ENCODE measurements at regions not wholly inside any gene's neighbourhood (a gene's known extent, or its start where the extent isn't known, plus 50 kb on each side); places are given as distances from the start of the nearest gene placed in this dataset.

- BruUV-seq (replicated peaks), result no TSS peak
- POLR2A ChIA-PET, result no interaction called here
Measured at GRCh38 chr10:129219364-129219763, 247.7 kb upstream of the MGMT start.

GRCh38 chr10:129222436-129222835, 244.6 kb upstream of the MGMT start:
- dilution Hi-C loops (cut with MboI; ENCODE audit: extremely low pct_ligation_motif_present, low sequenced_read_pairs) (no loop called here), intact Hi-C loops (cut with micrococcal nuclease) (no loop called here)
- no peak overlapping the region for H2AFZ ChIP-seq (ENCODE audit: low read depth, low read length)
- H3K27me3 ChIP-seq (ENCODE audit: control insufficient read depth in 2 of 2, insufficient read depth in 2 of 2, low read length in 2 of 2), result no peaks in the 10 kb centered on the region
- DNase-seq (ENCODE audit: low read depth, low spot score), result no peak
- H3K36me3 ChIP-seq (ENCODE audit: control insufficient read depth in 2 of 2, extremely low read depth in 1 of 2, insufficient read depth in 2 of 2, low read length in 2 of 2), result no peaks in the 10 kb centered on the region
- H3K9me3 ChIP-seq (replicated peaks; ENCODE audit: control insufficient read depth, insufficient read depth, low read length), result no peaks in the 10 kb centered on the region
- no peak overlapping the region for H3K9ac ChIP-seq (replicated peaks; ENCODE audit: extremely low read depth, insufficient read depth, low read length)
- no peak overlapping the region for H3K4me2 ChIP-seq (ENCODE audit: insufficient read depth, low read length)
- no peaks in the 10 kb centered on the region for H3K4me1 ChIP-seq (ENCODE audit: control insufficient read depth, extremely low read depth, insufficient read depth, low read length)
- ChIA-PET POLR2A (no interaction called here), CTCF (no interaction called here)
- H3K4me3 ChIP-seq (replicated peaks in 1 of 3; ENCODE audit: insufficient read depth in 1 of 3, low read depth in 1 of 3, low read length in 3 of 3), result no peak overlapping the region
- H3K9me1 ChIP-seq (replicated peaks; ENCODE audit: control insufficient read depth, extremely low read depth, insufficient read depth, low read length), result no peaks in the 10 kb centered on the region
- no peaks in the 10 kb centered on the region for H4K20me1 ChIP-seq (replicated peaks; ENCODE audit: control insufficient read depth, extremely low read depth, insufficient read depth, low read length)
- TF ChIP-seq GATA2 (IDR thresholded peaks at IDR 0.05; ENCODE audit: insufficient read depth, insufficient read length, low read depth, low read length) (no peak), EZH2 (IDR thresholded peaks at IDR 0.05; ENCODE audit: borderline replicate concordance, low read depth, low read length, severe bottlenecking) (no peak), POLR2AphosphoS5 (IDR thresholded peaks at IDR 0.05; ENCODE audit: insufficient read depth, low read depth, low read length) (no peak), CTCF (IDR thresholded peaks at IDR 0.05; ENCODE audit: extremely low read depth in 1 of 2, insufficient read depth in 1 of 2, low read depth in 1 of 2, low read length in 2 of 2) (no peak), MYC (IDR thresholded peaks at IDR 0.05; ENCODE audit: low read depth, low read length) (no peak), FOS (IDR thresholded peaks at IDR 0.05; ENCODE audit: borderline replicate concordance, insufficient read depth, low read length) (no peak), POLR2A (IDR thresholded peaks at IDR 0.05; ENCODE audit: low read depth, low read length) (no peak), JUN (IDR thresholded peaks at IDR 0.05; ENCODE audit: borderline replicate concordance, insufficient read depth, insufficient read length, low read depth) (no peak), MAX (IDR thresholded peaks at IDR 0.05; ENCODE audit: insufficient read depth, insufficient read length) (no peak)
- no TSS peak for BruUV-seq (replicated peaks)
- no peak for FAIRE-seq
- H3K27ac ChIP-seq (ENCODE audit: insufficient read depth, low read depth, low read length), result no peak overlapping the region
- no peaks in the 10 kb centered on the region for H3K79me2 ChIP-seq (ENCODE audit: control insufficient read depth, insufficient read depth, low read length)

More at GRCh38 chr10:129219364-129219763, 247.7 kb upstream of the MGMT start:
- Histone ChIP-seq H3K79me2 (ENCODE audit: control insufficient read depth, insufficient read depth, low read length) (no peaks in the 10 kb centered on the region), H2AFZ (ENCODE audit: low read depth, low read length) (no peak overlapping the region), H3K4me3 (replicated peaks in 1 of 3; ENCODE audit: insufficient read depth in 1 of 3, low read depth in 1 of 3, low read length in 3 of 3) (no peak overlapping the region), H3K27me3 (ENCODE audit: control insufficient read depth in 2 of 2, insufficient read depth in 2 of 2, low read length in 2 of 2) (no peaks in the 10 kb centered on the region), H3K36me3 (ENCODE audit: control insufficient read depth in 2 of 2, extremely low read depth in 1 of 2, insufficient read depth in 2 of 2, low read length in 2 of 2) (no peaks in the 10 kb centered on the region), H3K4me2 (ENCODE audit: insufficient read depth, low read length) (no peak overlapping the region), H3K9me1 (replicated peaks; ENCODE audit: control insufficient read depth, extremely low read depth, insufficient read depth, low read length) (no peaks in the 10 kb centered on the region), H3K9me3 (replicated peaks; ENCODE audit: control insufficient read depth, insufficient read depth, low read length) (no peaks in the 10 kb centered on the region), H3K9ac (replicated peaks; ENCODE audit: extremely low read depth, insufficient read depth, low read length) (no peak overlapping the region), H4K20me1 (replicated peaks; ENCODE audit: control insufficient read depth, extremely low read depth, insufficient read depth, low read length) (no peaks in the 10 kb centered on the region), H3K4me1 (ENCODE audit: control insufficient read depth, extremely low read depth, insufficient read depth, low read length) (no peaks in the 10 kb centered on the region), H3K27ac (ENCODE audit: insufficient read depth, low read depth, low read length) (no peak overlapping the region)
- dilution Hi-C loops (cut with MboI; ENCODE audit: extremely low pct_ligation_motif_present, low sequenced_read_pairs), result no loop called here
- DNase-seq (ENCODE audit: low read depth, low spot score), result peak; percentile 53
- FAIRE-seq, result peak; percentile 55
- TF ChIP-seq MYC (IDR thresholded peaks at IDR 0.05; ENCODE audit: low read depth, low read length) (no peak), JUN (IDR thresholded peaks at IDR 0.05; ENCODE audit: borderline replicate concordance, insufficient read depth, insufficient read length, low read depth) (peak; percentile 55)
- intact Hi-C loops (cut with micrococcal nuclease), result loop anchor here (1.0 kb wide), 1 partner anchor 180 kb away; no protein-coding TSS in a partner anchor
- CTCF ChIA-PET, result no interaction called here
